GM13977 (cell line): ENCODE measurements at regions not wholly inside any gene's neighbourhood (a gene's known extent, or its start where the extent isn't known, plus 50 kb on each side); places are given as distances from the start of the nearest gene placed in this dataset.

ENCODE experiments used
- DNase-seq: peaks from one replicate; pipeline ENCODE4 v3.0.0; 2012; ENCODE audit warnings: low spot score
- CTCF ChIP-seq: IDR thresholded peaks from 2 replicates; pipeline ENCODE4 v1.5.1; 2012; ENCODE audit warnings: mild to moderate bottlenecking, control low read depth; ENCODE audit not compliant: insufficient read depth; ENCODE audit errors: extremely low read depth, missing control alignments
- in situ Hi-C: fragments of 300-500 bp; cut with MboI; formaldehyde crosslinking; loops from one replicate; pipeline ENCODE4 v1.12.0; 2022; ENCODE audit warnings: low sequenced_read_pairs, low pct_unique_long_range_greater_than_20kb, mixed read lengths, inconsistent platforms; ENCODE audit not compliant: unreplicated experiment

GRCh38 chr16:9271841-9272240 is 180.4 kb downstream of the HAPSTR1 start:
- TF ChIP-seq CTCF = no peak
- no peak for DNase-seq
- in situ Hi-C loops = no loop called here

- in situ Hi-C loops = no loop called here
- no peak for TF ChIP-seq CTCF
- DNase-seq = no peak
Observed at GRCh38 chr16:9275377-9275776, 183.9 kb downstream of the HAPSTR1 start.

GRCh38 chr16:9275816-9276354 is 184.4 kb downstream of the HAPSTR1 start:
- in situ Hi-C loops = no loop called here
- DNase-seq = no peak

GRCh38 chr16:9279291-9280068 is 188.0 kb downstream of the HAPSTR1 start:
- TF ChIP-seq CTCF = no peak
- in situ Hi-C loops = no loop called here
- no peak for DNase-seq

More at GRCh38 chr16:9275816-9276354, 184.4 kb downstream of the HAPSTR1 start:
- no peak for TF ChIP-seq CTCF

GRCh38 chr16:9280069-9280466 is 188.6 kb downstream of the HAPSTR1 start:
- DNase-seq = no peak
- in situ Hi-C loops = no loop called here
- no peak for TF ChIP-seq CTCF

- TF ChIP-seq CTCF = no peak
- no peak for DNase-seq
- in situ Hi-C loops = no loop called here
Observed at GRCh38 chr16:9286930-9287329, 195.5 kb downstream of the HAPSTR1 start.
